Ovary (tissue), 3 donors: ENCODE measurements at regions not wholly inside any gene's neighbourhood (a gene's known extent, or its start where the extent isn't known, plus 50 kb on each side); places are given as distances from the start of the nearest gene placed in this dataset.
"Not testable (repeated sequence)": the region's sequence is repeated elsewhere in the genome, so short reads cannot be mapped to it uniquely, and the experiment has no call there.

Experiments
- EP300 ChIP-seq: sonication (generic); formaldehyde crosslinking; IDR thresholded peaks from one replicate; pipeline ENCODE4 v1.6.1; 2017; ENCODE audit warnings: antibody characterized with exemption
- POLR2A ChIP-seq: fragments of 450-650 bp; IDR thresholded peaks from one replicate; pipeline ENCODE4 v1.6.1; 2017; ENCODE audit warnings: antibody characterized with exemption, mild to moderate bottlenecking, moderate library complexity
- TF ChIP-seq, protein P1 (sequence below), 3 donors: fragments of 450-650 bp in 2 of 3; fragments of 200-600 bp in 1 of 3; IDR thresholded peaks; one replicate each; pipeline versions ENCODE4 v1.5.1 to v1.8.0; 2016 to 2022; ENCODE audit warnings: antibody characterized with exemption in 3 of 3, mild to moderate bottlenecking in 1 of 3
- donor health status: DM: no; HTN: no; CAD: no.

DNA sequence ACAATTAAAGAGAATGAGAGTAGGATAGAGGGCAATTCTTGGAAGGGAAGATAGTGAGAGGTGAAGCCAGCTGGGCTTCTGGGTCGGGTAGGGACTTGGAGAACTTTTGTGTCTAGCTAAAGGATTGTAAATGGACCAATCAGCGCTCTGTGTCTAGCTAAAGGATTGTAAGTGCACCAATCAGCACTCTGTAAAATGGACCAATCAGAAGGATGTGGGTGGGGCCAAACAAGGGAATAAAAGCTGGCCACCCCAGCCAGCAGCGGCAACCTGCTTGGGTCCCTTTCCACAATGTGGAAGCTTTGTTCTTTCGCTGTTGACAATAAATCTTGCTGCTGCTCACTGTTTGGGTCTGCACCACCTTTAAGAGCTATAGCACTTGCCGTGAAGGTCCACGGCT lies 384.0 kb downstream of the AEBP2 start:
- TF ChIP-seq, protein P1, sequence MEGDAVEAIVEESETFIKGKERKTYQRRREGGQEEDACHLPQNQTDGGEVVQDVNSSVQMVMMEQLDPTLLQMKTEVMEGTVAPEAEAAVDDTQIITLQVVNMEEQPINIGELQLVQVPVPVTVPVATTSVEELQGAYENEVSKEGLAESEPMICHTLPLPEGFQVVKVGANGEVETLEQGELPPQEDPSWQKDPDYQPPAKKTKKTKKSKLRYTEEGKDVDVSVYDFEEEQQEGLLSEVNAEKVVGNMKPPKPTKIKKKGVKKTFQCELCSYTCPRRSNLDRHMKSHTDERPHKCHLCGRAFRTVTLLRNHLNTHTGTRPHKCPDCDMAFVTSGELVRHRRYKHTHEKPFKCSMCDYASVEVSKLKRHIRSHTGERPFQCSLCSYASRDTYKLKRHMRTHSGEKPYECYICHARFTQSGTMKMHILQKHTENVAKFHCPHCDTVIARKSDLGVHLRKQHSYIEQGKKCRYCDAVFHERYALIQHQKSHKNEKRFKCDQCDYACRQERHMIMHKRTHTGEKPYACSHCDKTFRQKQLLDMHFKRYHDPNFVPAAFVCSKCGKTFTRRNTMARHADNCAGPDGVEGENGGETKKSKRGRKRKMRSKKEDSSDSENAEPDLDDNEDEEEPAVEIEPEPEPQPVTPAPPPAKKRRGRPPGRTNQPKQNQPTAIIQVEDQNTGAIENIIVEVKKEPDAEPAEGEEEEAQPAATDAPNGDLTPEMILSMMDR (IDR thresholded peaks at IDR 0.05) = not testable (repeated sequence)
- not testable (repeated sequence) for TF ChIP-seq EP300, POLR2A
